ENCODE measurements at regions not wholly inside any gene's neighbourhood (a gene's known extent, or its start where the extent isn't known, plus 50 kb on each side); places are given as distances from the start of the nearest gene placed in this dataset.

DNA sequence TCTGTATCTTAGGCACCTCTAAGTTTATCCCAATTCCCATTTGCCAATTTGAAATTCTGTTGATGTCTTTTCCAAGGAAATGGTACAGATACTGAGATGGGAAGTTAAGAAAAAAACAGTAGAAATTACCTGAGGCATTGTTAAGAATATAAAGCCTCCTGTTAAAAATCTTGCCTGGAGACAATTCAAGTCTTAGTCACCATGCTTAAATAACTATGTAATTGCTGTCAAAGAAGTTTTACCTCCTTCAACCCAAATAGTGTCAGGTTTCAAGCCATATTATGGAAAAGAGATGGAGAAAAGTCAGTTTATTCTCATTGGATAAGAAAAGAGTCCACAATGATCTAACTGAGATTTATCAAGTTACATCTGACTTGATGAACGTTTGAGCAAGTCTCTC is 974.7 kb downstream of the GALC start:
- TF ChIP-seq POLR2A (IDR thresholded peaks at IDR 0.05) (no peak), POLR2AphosphoS5 (IDR thresholded peaks at IDR 0.05) (no peak)
- TF ChIP-seq, protein P1, sequence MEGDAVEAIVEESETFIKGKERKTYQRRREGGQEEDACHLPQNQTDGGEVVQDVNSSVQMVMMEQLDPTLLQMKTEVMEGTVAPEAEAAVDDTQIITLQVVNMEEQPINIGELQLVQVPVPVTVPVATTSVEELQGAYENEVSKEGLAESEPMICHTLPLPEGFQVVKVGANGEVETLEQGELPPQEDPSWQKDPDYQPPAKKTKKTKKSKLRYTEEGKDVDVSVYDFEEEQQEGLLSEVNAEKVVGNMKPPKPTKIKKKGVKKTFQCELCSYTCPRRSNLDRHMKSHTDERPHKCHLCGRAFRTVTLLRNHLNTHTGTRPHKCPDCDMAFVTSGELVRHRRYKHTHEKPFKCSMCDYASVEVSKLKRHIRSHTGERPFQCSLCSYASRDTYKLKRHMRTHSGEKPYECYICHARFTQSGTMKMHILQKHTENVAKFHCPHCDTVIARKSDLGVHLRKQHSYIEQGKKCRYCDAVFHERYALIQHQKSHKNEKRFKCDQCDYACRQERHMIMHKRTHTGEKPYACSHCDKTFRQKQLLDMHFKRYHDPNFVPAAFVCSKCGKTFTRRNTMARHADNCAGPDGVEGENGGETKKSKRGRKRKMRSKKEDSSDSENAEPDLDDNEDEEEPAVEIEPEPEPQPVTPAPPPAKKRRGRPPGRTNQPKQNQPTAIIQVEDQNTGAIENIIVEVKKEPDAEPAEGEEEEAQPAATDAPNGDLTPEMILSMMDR (IDR thresholded peaks at IDR 0.05): no peak

Data from breast epithelium (tissue), 3 donors.